COLO829 (cell line): ENCODE measurements at regions not wholly inside any gene's neighbourhood (a gene's known extent, or its start where the extent isn't known, plus 50 kb on each side); places are given as distances from the start of the nearest gene placed in this dataset.
"Not testable (repeated sequence)": the region's sequence is repeated elsewhere in the genome, so short reads cannot be mapped to it uniquely, and the experiment has no call there.

ENCODE experiments used
- DNase-seq: peaks from one replicate; pipeline ENCODE4 v3.0.0; 2012; ENCODE audit warnings: low spot score

DNA sequence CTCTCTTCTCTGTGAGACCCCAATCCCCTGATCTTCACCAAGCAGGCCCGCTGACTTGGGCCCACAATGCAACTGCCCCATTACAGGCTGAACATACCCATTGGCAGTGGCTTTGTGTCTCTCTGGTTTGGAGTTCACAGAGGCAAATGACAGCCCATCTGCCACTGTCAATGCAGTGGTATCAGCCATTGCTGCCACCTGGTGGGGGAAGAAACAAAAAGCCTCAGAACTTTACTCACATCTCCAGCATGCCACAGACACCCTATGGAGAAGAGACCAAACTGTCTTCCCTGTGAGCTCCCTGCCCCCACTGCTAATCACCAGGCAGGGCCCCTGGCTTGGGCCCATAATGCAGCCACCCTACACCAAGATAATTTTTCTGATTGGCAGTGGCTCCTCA lies 729.3 kb upstream of the ACTRT1 start:
- peak; percentile 1 for DNase-seq

DNA sequence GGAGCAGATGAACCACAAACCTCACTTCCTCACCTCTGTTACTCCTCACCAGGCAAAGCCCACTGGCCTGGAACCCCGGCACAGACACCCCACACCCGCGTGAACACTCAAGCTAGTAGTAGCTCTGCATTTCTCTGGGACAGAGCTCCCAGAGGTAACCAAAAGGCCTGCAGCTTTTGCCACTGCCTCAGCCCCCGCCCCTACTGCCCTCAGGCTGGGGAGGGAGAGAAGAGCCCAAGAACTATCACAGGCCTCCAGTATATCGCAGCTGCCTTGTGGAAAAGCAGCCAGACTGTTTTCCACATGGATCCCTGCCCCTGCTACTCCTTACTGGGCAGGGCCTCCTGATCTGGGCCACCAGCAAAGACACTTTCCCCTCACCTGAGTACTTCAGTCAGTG lies 728.7 kb upstream of the ACTRT1 start:
- DNase-seq, result no peak

- DNase-seq, result no peak
These were observed 717.3 kb upstream of the ACTRT1 start for GRCh38 chrX:128769495-128769894.

DNA sequence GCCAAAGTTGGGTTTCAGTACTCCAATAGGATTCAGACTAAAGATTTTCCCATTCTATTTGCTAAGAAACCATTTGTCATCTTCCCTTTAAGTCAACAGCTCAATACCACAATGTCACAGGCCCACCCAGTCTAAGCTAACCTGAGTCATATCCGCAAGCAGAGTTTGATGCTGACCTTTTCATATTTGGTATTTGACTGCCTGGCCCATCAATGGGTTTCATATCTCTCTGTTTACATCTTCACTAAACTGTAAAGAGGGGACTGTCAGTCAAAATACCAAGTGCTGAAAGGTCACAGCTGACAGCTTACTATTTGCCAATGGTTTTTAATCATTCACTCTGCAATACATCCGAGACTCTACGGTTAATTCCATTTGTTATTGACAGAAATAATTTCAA lies 707.5 kb upstream of the ACTRT1 start:
- DNase-seq, result no peak

GRCh38 chrX:128759177-128759576 lies 707.0 kb upstream of the ACTRT1 start:
- no peak for DNase-seq

DNA sequence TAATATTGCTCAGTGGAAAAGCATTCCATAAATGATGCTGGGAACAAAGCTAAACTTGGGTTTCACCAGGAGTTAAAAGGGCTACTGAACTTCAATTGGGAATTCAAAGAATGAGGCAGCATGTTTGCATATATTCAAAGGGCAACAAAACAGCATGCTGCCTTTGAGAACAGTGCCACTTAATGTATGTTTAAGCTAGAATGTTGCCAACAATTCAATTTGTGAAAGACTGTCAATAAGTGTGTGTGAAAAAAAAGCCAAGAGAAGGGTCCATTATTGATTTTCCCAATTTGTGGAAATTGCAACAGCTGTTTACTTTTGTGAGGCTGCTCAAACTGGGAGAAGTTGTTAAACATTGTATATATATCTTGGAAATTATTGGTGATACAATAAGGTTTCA lies 701.9 kb upstream of the ACTRT1 start:
- DNase-seq, result no peak

GRCh38 chrX:128739539-128739938 lies 687.3 kb upstream of the ACTRT1 start:
- no peak for DNase-seq

- no peak for DNase-seq
These were observed 676.7 kb upstream of the ACTRT1 start for GRCh38 chrX:128728943-128729342.

- DNase-seq, result no peak
These were observed 665.7 kb upstream of the ACTRT1 start for GRCh38 chrX:128717635-128718578.

- no peak for DNase-seq
These were observed 662.2 kb upstream of the ACTRT1 start for GRCh38 chrX:128714425-128714824.

DNA sequence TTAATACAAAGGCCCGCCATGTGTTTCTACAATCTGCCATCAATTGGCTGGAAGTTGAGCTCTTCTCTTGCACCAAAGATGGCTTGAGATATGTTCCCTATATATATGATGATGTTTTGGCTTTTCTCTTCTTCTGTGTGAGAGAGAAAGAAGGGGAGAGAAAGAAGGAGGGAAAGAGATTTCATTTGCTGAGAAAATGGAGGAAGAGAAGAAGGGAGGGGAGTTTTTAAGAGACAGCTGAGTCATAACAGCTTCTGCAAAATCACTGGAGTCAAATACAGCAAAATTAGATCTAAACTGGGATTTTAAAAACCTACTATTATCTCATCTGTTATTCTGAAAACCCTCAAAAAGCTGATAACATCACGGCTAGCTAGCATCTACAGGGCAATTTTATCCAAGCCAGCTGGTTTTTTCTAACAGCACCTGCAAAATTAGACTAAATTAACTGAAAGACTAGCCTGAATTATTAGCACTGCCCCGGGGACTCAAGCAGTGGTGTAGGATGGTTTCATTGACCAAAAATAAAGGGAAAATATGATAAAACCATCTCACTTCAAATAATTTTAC lies 647.6 kb upstream of the ACTRT1 start:
- DNase-seq, result no peak

DNA sequence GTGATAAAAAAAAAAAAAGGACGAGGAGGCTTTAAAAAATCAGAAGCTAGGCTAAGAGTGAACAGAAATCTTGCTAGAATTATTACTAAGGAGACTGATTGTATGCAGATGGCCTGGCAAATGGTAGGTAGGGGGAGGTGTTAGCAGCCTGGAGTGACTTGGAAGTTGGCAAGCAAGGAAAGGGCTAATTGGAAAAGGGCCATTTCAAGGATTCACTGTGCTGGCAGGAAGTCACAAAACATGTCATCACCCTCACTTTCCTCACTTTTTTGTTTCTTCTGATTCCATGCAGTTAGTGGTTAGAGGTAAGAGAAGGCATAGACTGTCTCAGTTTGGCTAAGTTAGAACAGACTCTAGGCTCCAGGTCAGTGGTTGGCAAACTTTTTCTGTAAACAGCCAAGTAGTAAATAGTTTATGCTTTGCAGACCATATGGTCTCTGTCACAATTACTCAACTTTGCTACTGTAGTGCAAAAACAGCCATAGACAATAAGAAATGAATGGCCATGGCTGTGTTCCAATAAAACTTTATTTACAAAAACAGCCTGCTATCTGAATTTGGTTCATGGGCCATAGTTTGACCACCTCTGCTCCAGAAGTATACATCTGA lies 646.5 kb upstream of the ACTRT1 start:
- DNase-seq, result no peak

DNA sequence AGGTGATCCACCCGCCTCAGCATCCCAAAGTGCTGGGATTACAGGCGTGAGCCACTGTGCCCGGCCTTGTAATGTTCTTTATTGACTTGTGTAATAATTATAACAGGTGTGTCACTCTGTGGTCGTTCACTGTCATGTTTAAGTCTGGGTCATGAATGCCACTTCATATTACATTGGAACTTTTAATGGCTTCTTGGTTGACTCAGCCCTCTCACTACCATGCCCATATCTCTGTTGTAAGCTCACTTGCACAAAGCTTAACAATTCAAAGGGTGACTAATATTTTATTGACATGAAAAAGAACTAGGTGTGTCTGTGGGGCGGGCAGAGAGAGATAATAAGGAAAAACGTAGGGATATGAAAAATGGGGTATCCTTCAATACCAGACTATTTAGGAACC lies 639.7 kb upstream of the ACTRT1 start:
- no peak for DNase-seq

GRCh38 chrX:128685387-128685786 lies 633.2 kb upstream of the ACTRT1 start:
- DNase-seq, result no peak

GRCh38 chrX:128676651-128677050 lies 624.4 kb upstream of the ACTRT1 start:
- DNase-seq, result no peak

- DNase-seq, result not testable (repeated sequence)
These were observed 622.3 kb upstream of the ACTRT1 start for GRCh38 chrX:128674326-128675086.

- no peak for DNase-seq
These were observed 612.0 kb upstream of the ACTRT1 start for GRCh38 chrX:128664211-128664610.

DNA sequence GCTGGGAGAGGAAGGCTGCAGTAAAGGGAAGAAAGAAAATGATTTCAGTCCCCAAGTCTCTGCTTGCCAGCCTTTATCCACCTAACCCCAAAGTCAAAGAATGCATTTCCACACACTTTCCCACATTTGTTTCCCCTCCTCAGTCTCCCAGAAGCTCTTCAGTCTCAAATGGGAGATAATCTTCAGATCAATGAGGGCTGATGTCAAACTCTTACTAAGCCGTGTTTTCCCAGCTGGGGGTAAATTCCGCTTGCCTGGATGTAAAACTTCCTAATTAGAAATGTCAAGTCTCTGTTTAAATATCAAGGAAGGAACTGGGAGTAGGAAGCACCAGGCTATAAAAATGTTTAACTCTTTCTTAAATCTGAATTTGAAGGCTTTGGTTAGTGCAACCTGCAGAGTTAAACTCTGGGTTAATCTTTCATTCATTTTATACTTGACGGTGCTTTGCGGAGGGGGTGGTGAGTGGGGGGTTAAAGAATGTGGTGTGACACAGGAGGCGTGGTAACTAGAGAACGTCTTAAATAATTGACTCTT lies 601.4 kb upstream of the ACTRT1 start:
- DNase-seq, result no peak

DNA sequence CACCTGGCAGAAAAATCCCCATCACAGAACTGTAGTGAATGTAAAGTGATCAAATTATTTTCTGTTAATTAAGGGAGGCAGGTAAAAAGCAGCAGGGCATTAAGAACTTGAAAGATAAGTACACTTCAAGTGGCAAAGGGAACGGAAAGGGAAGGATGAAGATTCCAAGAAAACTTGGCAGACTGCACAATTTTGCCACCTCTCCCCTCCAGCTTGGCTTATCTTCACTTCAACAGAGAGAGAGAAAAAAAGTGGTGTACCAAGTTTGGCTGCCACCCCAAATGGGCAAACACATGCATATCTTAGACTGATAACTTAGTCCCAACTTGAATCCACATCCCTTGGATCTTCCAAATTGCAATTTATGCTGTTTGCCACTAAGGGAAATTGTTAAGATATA lies 598.1 kb upstream of the ACTRT1 start:
- DNase-seq, result no peak

GRCh38 chrX:128634754-128635153 lies 582.6 kb upstream of the ACTRT1 start:
- DNase-seq, result no peak

GRCh38 chrX:128623361-128623760 lies 571.2 kb upstream of the ACTRT1 start:
- DNase-seq, result no peak

- DNase-seq, result no peak
These were observed 570.1 kb upstream of the ACTRT1 start for GRCh38 chrX:128622296-128622695.
